Endodermal cell (in vitro differentiated cells): ENCODE measurements at regions not wholly inside any gene's neighbourhood (a gene's known extent, or its start where the extent isn't known, plus 50 kb on each side); places are given as distances from the start of the nearest gene placed in this dataset.

ENCODE experiments used
- DNase-seq: peaks from one replicate; pipeline ENCODE4 v3.0.0-alpha.2; 2017
- H3K27ac ChIP-seq: 2 replicates; pipeline ENCODE4 v1.5.1; 2013; ENCODE audit warnings: mild to moderate bottlenecking, low read depth, low read length, moderate library complexity
- H3K27me3 ChIP-seq: 2 replicates; pipeline ENCODE4 v1.6.1; 2013; ENCODE audit warnings: mild to moderate bottlenecking, low read length, moderate library complexity; ENCODE audit not compliant: insufficient read depth, control insufficient read depth, poor library complexity, severe bottlenecking
- H3K36me3 ChIP-seq: 2 replicates; pipeline ENCODE4 v1.7.0; 2013; ENCODE audit warnings: mild to moderate bottlenecking, low read length, moderate library complexity; ENCODE audit not compliant: control insufficient read depth, insufficient read depth
- H3K4me1 ChIP-seq: one replicate; pipeline ENCODE4 v1.7.0; 2013; ENCODE audit warnings: low read length; ENCODE audit not compliant: control insufficient read depth, insufficient read depth
- H3K4me3 ChIP-seq: 2 replicates; pipeline ENCODE4 v1.5.1; 2013; ENCODE audit warnings: mild to moderate bottlenecking, low read length, moderate library complexity
- H3K9ac ChIP-seq: 2 replicates; pipeline ENCODE4 v1.6.1; 2013; ENCODE audit warnings: mild to moderate bottlenecking, low read length, moderate library complexity; ENCODE audit not compliant: poor library complexity, severe bottlenecking; ENCODE audit errors: extremely low read depth
- H3K9me3 ChIP-seq: 2 replicates; pipeline ENCODE4 v1.6.1; 2013; ENCODE audit warnings: mild to moderate bottlenecking, low read length, moderate library complexity; ENCODE audit not compliant: control insufficient read depth
- H3K27ac Mint-ChIP-seq: 2 replicates; pipeline ENCODE4 v1.8.0; 2020; ENCODE audit warnings: mixed read lengths
- H3K27me3 Mint-ChIP-seq: 2 replicates; pipeline ENCODE4 v1.8.0; 2021; ENCODE audit warnings: mild to moderate bottlenecking, mixed read lengths; ENCODE audit not compliant: insufficient read depth
- H3K36me3 Mint-ChIP-seq: 2 replicates; pipeline ENCODE4 v1.8.0; 2020; ENCODE audit warnings: low read depth, mixed read lengths
- H3K4me1 Mint-ChIP-seq: 2 replicates; pipeline ENCODE4 v1.8.0; 2020; ENCODE audit warnings: mixed read lengths
- H3K4me3 Mint-ChIP-seq: 2 replicates; pipeline ENCODE4 v1.8.0; 2020; ENCODE audit warnings: mild to moderate bottlenecking, moderate library complexity, mixed read lengths
- H3K9me3 Mint-ChIP-seq: 2 replicates; pipeline ENCODE4 v1.8.0; 2020; ENCODE audit warnings: mild to moderate bottlenecking, mixed read lengths
- CTCF ChIP-seq: fragments of 200-600 bp; sonication (generic); conservative IDR thresholded peaks from 2 replicates; pipeline ENCODE4 v1.5.0; 2021; ENCODE audit warnings: antibody characterized with exemption, mild to moderate bottlenecking
- WGBS, 2 experiments: methylation state at CpG; one replicate each; pipeline versions ENCODE4 v1.1.5 to v1.1.7; 2013; ENCODE audit warnings: missing lambda C conversion rate in 2 of 2, mixed read lengths in 1 of 2; ENCODE audit not compliant: insufficient coverage in 1 of 2, insufficient read length in 1 of 2; 5-methylcytosine and 5-hydroxymethylcytosine counted together

DNA sequence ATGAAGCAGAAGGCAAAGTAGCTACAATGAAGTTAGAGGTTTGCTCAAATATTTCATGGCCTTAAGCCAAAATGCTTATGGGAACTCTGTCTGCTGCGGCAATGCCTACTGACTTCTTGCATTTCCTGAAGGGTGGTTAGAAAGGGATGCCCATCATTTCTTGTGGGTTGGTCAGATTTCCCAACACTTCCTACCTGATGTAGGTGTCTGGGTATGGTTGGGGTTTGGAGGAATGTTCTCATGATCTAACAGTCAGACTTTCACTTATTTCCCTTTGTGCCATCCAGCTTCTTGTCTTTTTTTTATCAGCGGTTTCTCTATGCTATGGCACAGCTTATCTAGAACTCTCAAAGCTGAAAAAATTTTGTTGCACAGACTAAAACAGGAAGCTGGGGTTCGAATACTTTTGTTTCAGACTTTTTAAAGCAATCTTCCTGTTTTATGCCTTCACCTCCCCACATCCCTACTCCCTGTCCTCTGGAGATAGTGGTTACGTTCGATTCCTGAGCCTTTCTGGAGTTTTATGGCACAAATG, 307.7 kb downstream of the USP25 start:
- Histone ChIP-seq H3K9me3 (peaks cover 7% of the 10 kb centered on the region), H3K4me3 (no peak overlapping the region), H3K9ac (no peak overlapping the region), H3K27ac (no peak overlapping the region), H3K27me3 (no peaks in the 10 kb centered on the region), H3K36me3 (no peaks in the 10 kb centered on the region), H3K4me1 (no peaks in the 10 kb centered on the region)
- Mint-ChIP-seq H3K4me1 (no peaks in the 10 kb centered on the region), H3K27me3 (no peaks in the 10 kb centered on the region), H3K4me3 (no peak overlapping the region), H3K36me3 (no peaks in the 10 kb centered on the region), H3K27ac (no peak overlapping the region), H3K9me3 (no peaks in the 10 kb centered on the region)
- DNase-seq, result no peak
- no peak for TF ChIP-seq CTCF
- WGBS, 2 experiments, result 95 to 96% methylated on average over 5 of the region's 5 CpGs

- H3K9me3 ChIP-seq, result peaks cover 7% of the 10 kb centered on the region
- H3K4me1 Mint-ChIP-seq, result peaks cover 9% of the 10 kb centered on the region
- no peaks in the 10 kb centered on the region for H3K4me1 ChIP-seq
- H3K9ac ChIP-seq, result no peak overlapping the region
- TF ChIP-seq CTCF, result no peak
- H3K27me3 ChIP-seq, result no peaks in the 10 kb centered on the region
- H3K4me3 Mint-ChIP-seq, result no peak overlapping the region
- H3K27ac ChIP-seq, result no peak overlapping the region
- DNase-seq, result no peak
- 93% methylated on average over 3 of the region's 3 CpGs; no CpG with 5 or more reads in 1 of the 2 experiments for WGBS, 2 experiments
- H3K9me3 Mint-ChIP-seq, result no peaks in the 10 kb centered on the region
- no peak overlapping the region for H3K27ac Mint-ChIP-seq
- H3K36me3 Mint-ChIP-seq, result no peaks in the 10 kb centered on the region
- H3K36me3 ChIP-seq, result no peaks in the 10 kb centered on the region
- H3K4me3 ChIP-seq, result no peak overlapping the region
- H3K27me3 Mint-ChIP-seq, result no peaks in the 10 kb centered on the region
These were observed 310.8 kb downstream of the USP25 start for GRCh38 chr21:16040601-16041000.

GRCh38 chr21:16044676-16045075, 314.9 kb downstream of the USP25 start:
- Histone ChIP-seq H3K27me3 (no peaks in the 10 kb centered on the region), H3K36me3 (no peaks in the 10 kb centered on the region), H3K4me3 (no peak overlapping the region), H3K9me3 (peaks cover 7% of the 10 kb centered on the region), H3K4me1 (no peaks in the 10 kb centered on the region), H3K9ac (no peak overlapping the region), H3K27ac (no peak overlapping the region)
- no peak for DNase-seq
- H3K4me3 Mint-ChIP-seq, result no peak overlapping the region
- no peak for TF ChIP-seq CTCF
- no peaks in the 10 kb centered on the region for H3K27me3 Mint-ChIP-seq
- no peak overlapping the region for H3K27ac Mint-ChIP-seq
- H3K9me3 Mint-ChIP-seq, result peaks cover 1% of the 10 kb centered on the region
- H3K36me3 Mint-ChIP-seq, result no peaks in the 10 kb centered on the region
- peaks cover 9% of the 10 kb centered on the region for H3K4me1 Mint-ChIP-seq
